Parathyroid adenoma (tissue), 2 donors: ENCODE measurements at regions not wholly inside any gene's neighbourhood (a gene's known extent, or its start where the extent isn't known, plus 50 kb on each side); places are given as distances from the start of the nearest gene placed in this dataset.

Source experiments
- H2AFZ ChIP-seq: fragments of 300-600 bp; sonication (generic); one replicate; pipeline ENCODE4 v1.7.0; 2017; ENCODE audit warnings: antibody characterized with exemption, mild to moderate bottlenecking
- H3K27ac ChIP-seq: fragments of 300-600 bp; sonication (generic); one replicate; pipeline ENCODE4 v1.7.0; 2017
- H3K27me3 ChIP-seq: fragments of 300-600 bp; sonication (generic); one replicate; pipeline ENCODE4 v1.7.0; 2017; ENCODE audit warnings: low read length; ENCODE audit not compliant: control insufficient read depth, insufficient read depth
- H3K36me3 ChIP-seq: fragments of 300-600 bp; sonication (generic); one replicate; pipeline ENCODE4 v1.7.0; 2017; ENCODE audit warnings: low read length; ENCODE audit not compliant: control insufficient read depth, insufficient read depth
- H3K4me1 ChIP-seq: fragments of 300-600 bp; sonication (generic); one replicate; pipeline ENCODE4 v1.7.0; 2017; ENCODE audit warnings: control low read depth
- H3K4me2 ChIP-seq: fragments of 300-600 bp; sonication (generic); one replicate; pipeline ENCODE4 v1.7.0; 2017; ENCODE audit warnings: low read length
- H3K4me3 ChIP-seq: fragments of 300-600 bp; sonication (generic); one replicate; pipeline ENCODE4 v1.7.0; 2017; ENCODE audit warnings: low read depth, low read length
- H3K79me2 ChIP-seq: fragments of 300-600 bp; sonication (generic); one replicate; pipeline ENCODE4 v1.7.0; 2017; ENCODE audit warnings: control low read depth
- H3K9ac ChIP-seq: fragments of 300-600 bp; sonication (generic); one replicate; pipeline ENCODE4 v1.7.0; 2017; ENCODE audit warnings: mild to moderate bottlenecking
- H3K9me3 ChIP-seq: fragments of 300-600 bp; sonication (generic); one replicate; pipeline ENCODE4 v1.7.0; 2017; ENCODE audit warnings: low read length; ENCODE audit not compliant: control insufficient read depth
- CTCF ChIP-seq: fragments of 300-600 bp; sonication (generic); IDR thresholded peaks from one replicate; pipeline ENCODE4 v1.7.0; 2017; ENCODE audit warnings: antibody characterized with exemption, mild to moderate bottlenecking
- donor health status: primary hyperparathyroidism.

DNA sequence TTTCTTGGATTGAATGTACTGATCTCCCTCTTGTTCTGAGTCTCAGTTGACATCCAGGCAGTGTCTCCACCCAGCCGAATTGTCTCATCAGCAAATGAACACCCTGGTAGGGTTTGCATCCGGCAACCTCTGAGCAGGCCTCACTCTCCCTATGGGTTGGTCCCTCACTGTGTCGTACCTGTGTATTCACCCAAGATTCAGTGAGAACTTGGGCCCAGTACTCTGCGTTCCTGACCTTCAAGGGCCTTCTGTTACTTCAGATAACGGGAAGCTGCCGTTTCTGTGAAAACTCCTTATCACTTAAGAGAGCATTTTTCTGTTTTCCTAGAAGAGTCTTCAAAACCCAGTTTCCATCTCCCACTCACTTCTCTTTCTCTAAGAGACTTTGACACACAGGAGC is 915.6 kb downstream of the TBC1D22A start:
- H3K4me3 ChIP-seq = no peak overlapping the region
- no peak overlapping the region for H2AFZ ChIP-seq
- TF ChIP-seq CTCF = no peak
- H3K36me3 ChIP-seq = no peaks in the 10 kb centered on the region
- H3K9me3 ChIP-seq = no peaks in the 10 kb centered on the region
- H3K27ac ChIP-seq = no peak overlapping the region
- no peaks in the 10 kb centered on the region for H3K79me2 ChIP-seq
- H3K4me2 ChIP-seq = no peak overlapping the region
- no peak overlapping the region for H3K9ac ChIP-seq
- H3K27me3 ChIP-seq = no peaks in the 10 kb centered on the region
- no peaks in the 10 kb centered on the region for H3K4me1 ChIP-seq

GRCh38 chr22:47676685-47677084 is 914.2 kb downstream of the TBC1D22A start:
- Histone ChIP-seq H3K4me1 (no peaks in the 10 kb centered on the region), H3K9ac (no peak overlapping the region), H3K4me3 (no peak overlapping the region), H3K27ac (no peak overlapping the region), H3K4me2 (no peak overlapping the region), H3K79me2 (no peaks in the 10 kb centered on the region), H3K27me3 (no peaks in the 10 kb centered on the region), H3K9me3 (no peaks in the 10 kb centered on the region), H2AFZ (no peak overlapping the region), H3K36me3 (no peaks in the 10 kb centered on the region)
- TF ChIP-seq CTCF = no peak

DNA sequence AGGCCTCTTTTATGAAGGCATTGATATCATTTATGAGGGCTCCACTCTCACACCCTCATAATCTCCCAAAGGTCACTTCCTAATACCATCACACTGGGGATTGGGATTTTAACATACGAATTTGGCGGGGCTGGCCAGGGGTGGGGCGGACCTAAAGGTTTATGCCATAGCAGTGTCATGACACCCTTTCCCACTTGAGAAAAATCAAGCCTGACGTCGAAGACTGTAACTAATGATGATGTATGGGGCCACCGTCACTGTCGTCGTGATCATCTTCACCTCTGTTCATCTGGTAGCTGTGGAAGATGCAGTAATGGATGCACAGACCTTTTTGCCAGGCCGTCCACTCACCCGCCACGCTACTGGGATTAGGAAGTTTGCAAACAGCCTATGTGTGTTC is 912.1 kb downstream of the TBC1D22A start:
- Histone ChIP-seq H3K4me3 (no peak overlapping the region), H3K27me3 (no peaks in the 10 kb centered on the region), H3K36me3 (no peaks in the 10 kb centered on the region), H2AFZ (no peak overlapping the region), H3K9me3 (no peaks in the 10 kb centered on the region), H3K4me2 (no peak overlapping the region), H3K79me2 (no peaks in the 10 kb centered on the region), H3K27ac (no peak overlapping the region), H3K4me1 (no peaks in the 10 kb centered on the region), H3K9ac (no peak overlapping the region)
- TF ChIP-seq CTCF = no peak

- Histone ChIP-seq H3K27me3 (no peaks in the 10 kb centered on the region), H3K4me3 (no peak overlapping the region), H3K4me1 (no peaks in the 10 kb centered on the region), H3K36me3 (no peaks in the 10 kb centered on the region), H3K9me3 (no peaks in the 10 kb centered on the region), H3K27ac (no peak overlapping the region), H3K79me2 (no peaks in the 10 kb centered on the region), H2AFZ (no peak overlapping the region), H3K9ac (no peak overlapping the region), H3K4me2 (no peak overlapping the region)
- no peak for TF ChIP-seq CTCF
These were observed 911.1 kb downstream of the TBC1D22A start for GRCh38 chr22:47673557-47673956.

DNA sequence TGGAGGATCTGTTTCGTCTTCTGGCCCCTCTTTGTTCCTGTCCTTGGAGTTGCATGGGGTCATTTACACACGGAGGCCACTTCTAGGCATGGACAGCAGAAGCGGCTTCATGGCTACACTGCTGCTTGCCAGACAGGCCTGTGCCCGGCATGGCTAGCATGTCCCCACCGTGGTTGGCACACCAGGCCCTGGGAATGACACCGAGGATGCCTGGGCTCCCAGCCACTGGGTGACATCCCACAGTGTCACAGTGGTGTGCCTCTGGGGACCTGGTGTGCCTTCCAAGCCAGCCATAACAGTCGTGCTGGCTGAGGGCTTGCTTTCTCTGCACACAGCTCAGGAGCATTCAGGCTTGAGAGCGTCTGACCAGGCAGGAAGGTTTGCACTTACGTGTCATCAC is 910.1 kb downstream of the TBC1D22A start:
- no peaks in the 10 kb centered on the region for H3K4me1 ChIP-seq
- H3K79me2 ChIP-seq = no peaks in the 10 kb centered on the region
- no peak overlapping the region for H3K27ac ChIP-seq
- TF ChIP-seq CTCF = no peak
- no peak overlapping the region for H2AFZ ChIP-seq
- H3K9ac ChIP-seq = no peak overlapping the region
- no peaks in the 10 kb centered on the region for H3K36me3 ChIP-seq
- no peak overlapping the region for H3K4me3 ChIP-seq
- H3K9me3 ChIP-seq = no peaks in the 10 kb centered on the region
- no peaks in the 10 kb centered on the region for H3K27me3 ChIP-seq
- H3K4me2 ChIP-seq = no peak overlapping the region
